OCI-LY3 (cell line): ENCODE measurements at regions not wholly inside any gene's neighbourhood (a gene's known extent, or its start where the extent isn't known, plus 50 kb on each side); places are given as distances from the start of the nearest gene placed in this dataset.
"Not testable (repeated sequence)": the region's sequence is repeated elsewhere in the genome, so short reads cannot be mapped to it uniquely, and the experiment has no call there.

ENCODE experiments used
- CTCF ChIP-seq: fragments of 200-600, 300-600 bp; sonication (generic); IDR thresholded peaks from 2 replicates; pipeline ENCODE4 v1.5.1; 2014; ENCODE audit warnings: antibody characterized with exemption, low read length, low read depth
- EZH2phosphoT487 ChIP-seq: fragments of 200-600 bp; shearing (Covaris generic); IDR thresholded peaks from 2 replicates; pipeline ENCODE4 v1.6.1; 2018; ENCODE audit warnings: antibody characterized with exemption, mixed run types, low read depth

- not testable (repeated sequence) for TF ChIP-seq CTCF, EZH2phosphoT487
These were observed 327.6 kb upstream of the NOTCH2NLA start for GRCh38 chr1:146556405-146556804.
